GM10248 (cell line): ENCODE measurements at regions not wholly inside any gene's neighbourhood (a gene's known extent, or its start where the extent isn't known, plus 50 kb on each side); places are given as distances from the start of the nearest gene placed in this dataset.
"Not testable (repeated sequence)": the region's sequence is repeated elsewhere in the genome, so short reads cannot be mapped to it uniquely, and the experiment has no call there.

Experiments used
- CTCF ChIA-PET: fragments of 300-600 bp; sonication (Branson Sonifier 250); formaldehyde crosslinking; extraction: SDS; loops from one replicate; lab custom pipeline; 2021; ENCODE audit warnings: antibody characterized with exemption; lab: Yijun Ruan, JAX
- POLR2A ChIA-PET: fragments of 350-650 bp; sonication (Branson Sonifier 250); formaldehyde crosslinking; extraction: SDS; loops from one replicate; lab custom pipeline; 2020; ENCODE audit warnings: antibody characterized with exemption; lab: Yijun Ruan, JAX
- DNase-seq: peaks from one replicate; pipeline ENCODE4 v3.0.0; 2012; ENCODE audit errors: extremely low spot score
- CTCF ChIP-seq: IDR thresholded peaks from 2 replicates; pipeline ENCODE4 v1.5.1; 2012; ENCODE audit warnings: mild to moderate bottlenecking, low read depth; ENCODE audit errors: extremely low read depth, missing control alignments, control extremely low read depth

DNA sequence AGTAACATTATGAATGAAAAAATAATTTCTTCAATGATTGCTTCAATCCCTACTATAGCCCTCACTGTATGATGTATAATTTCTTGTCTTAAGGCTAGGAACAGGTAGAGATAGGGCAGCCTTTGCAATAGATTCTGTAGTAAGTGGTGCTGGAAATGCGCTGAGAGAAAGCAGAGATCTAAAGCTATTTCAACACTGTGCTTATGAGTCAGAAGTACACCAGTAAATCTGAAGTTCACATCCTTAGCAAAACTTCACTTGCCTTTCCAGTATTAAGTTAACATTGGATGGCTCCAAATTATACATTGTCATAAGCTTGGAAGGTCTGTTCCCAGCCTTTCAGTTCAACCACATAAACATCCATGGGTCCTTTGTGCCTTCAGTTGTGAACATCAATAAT, 178.2 kb upstream of the EPHA4 start:
- ChIA-PET CTCF (interaction anchor here (1.9 kb wide), 1 partner anchor 19 kb away, joined by 4 read pairs; no protein-coding TSS in a partner anchor), POLR2A (no interaction called here)
- no peak for TF ChIP-seq CTCF
- no peak for DNase-seq

- no peak for DNase-seq
- POLR2A ChIA-PET: no interaction called here
Observed at GRCh38 chr2:221747289-221747972, 175.3 kb upstream of the EPHA4 start.

DNA sequence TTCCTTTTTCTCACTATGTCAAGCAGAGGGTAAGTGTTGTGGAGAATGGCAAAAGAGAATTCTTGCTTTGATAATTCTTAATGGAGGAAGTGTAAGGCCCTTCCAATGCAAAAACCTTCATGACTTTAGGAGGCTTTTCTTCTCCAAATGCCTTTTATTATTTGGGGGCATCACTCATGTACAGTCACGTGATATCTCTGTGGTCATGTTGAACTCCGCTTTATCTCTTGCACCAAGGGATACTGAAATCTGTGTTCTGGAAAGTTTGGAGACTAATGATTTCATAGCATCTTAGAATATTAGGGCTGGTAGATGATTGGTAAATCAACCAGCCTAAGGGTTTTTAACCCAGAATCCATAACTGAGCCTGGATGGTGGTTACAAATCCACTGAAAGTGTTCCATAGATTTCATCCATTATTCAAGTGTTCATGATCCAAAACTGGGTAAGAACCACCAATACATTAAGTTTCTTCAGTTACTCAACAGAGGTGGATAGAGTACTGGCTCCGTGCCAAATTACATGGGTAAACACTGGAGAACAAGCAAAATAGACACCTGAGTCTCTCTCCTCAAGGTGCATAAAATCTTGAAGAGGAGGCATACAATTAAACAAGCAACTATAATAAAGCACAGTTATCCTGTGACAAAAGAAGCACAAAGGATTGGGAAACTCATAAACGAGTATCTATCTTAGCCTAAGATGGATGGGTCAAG, 169.6 kb upstream of the EPHA4 start:
- DNase-seq: no peak
- CTCF ChIA-PET: no interaction called here
- POLR2A ChIA-PET: no interaction called here
- TF ChIP-seq CTCF: no peak

More at GRCh38 chr2:221747289-221747972, 175.3 kb upstream of the EPHA4 start:
- CTCF ChIA-PET: no interaction called here
- TF ChIP-seq CTCF: no peak

DNA sequence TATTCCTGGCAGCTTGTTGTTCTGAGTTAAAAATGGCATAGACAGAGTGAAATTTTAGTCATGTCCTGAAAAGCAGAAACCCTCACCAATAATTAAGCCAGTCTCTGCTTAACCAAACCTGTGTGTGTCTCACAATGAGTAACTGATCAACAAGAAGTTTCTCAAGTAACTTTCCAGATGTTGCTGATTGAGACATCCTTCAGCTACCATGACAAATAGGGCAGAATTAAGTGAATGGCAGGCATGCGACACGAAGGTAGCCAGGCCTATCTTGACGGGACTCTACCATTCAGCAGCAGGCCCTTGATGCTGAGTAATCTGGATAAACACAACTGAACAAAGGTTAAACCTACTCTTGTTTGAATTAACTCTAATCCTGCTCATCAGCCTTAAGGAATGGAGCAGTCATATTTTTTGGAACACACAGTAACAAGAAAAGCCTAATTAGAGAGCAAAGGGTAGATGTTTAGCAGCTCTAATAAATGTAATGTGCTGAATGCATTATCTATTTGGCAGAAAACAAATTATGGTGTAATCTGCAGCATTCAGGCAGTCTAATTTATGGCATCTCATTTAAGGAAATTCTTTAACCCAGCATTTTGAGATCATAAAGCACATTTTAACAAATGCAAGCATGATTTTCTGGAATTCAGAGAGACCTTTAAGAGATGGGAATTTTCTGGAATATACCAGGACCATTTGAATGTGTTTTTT, 159.5 kb upstream of the EPHA4 start:
- DNase-seq: no peak
- CTCF ChIA-PET: interaction anchor here (1.0 to 1.5 kb wide), 2 partner anchors 12 to 18 kb away, joined by 3 to 4 read pairs; no protein-coding TSS in a partner anchor
- POLR2A ChIA-PET: no interaction called here
- TF ChIP-seq CTCF: no peak

GRCh38 chr2:221726894-221727513, 154.9 kb upstream of the EPHA4 start:
- CTCF ChIA-PET: no interaction called here
- POLR2A ChIA-PET: no interaction called here
- TF ChIP-seq CTCF: no peak
- DNase-seq: no peak

DNA sequence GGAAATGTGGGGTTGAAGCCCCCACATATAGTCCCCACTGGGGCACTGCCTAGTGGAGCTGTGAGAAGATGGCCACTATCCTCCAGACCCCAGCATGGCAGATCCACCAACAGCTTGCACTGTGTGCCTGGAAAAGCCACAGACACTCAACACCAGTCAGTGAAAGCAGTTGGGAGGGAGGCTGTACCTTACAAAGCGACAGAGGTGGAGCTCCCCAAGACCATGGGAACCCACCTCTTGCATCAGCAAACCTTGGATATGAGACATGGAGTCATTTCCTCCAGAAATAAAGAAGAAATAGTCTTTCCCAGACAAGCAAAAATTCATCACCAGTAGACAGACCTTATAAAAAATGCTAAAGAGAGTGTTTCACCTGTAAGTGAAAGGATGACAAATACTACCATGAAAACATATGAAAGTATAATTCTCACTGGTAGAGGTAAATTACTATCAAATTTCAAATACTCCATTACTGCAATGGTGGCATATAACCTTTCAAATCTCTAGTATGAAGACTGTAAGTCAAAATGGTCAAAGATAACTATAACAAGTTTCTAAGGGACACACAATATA, 152.6 kb upstream of the EPHA4 start:
- CTCF ChIA-PET: interaction anchor here (1.1 kb wide), 1 partner anchor 8 kb away, joined by 3 read pairs; no protein-coding TSS in a partner anchor
- DNase-seq: no peak
- POLR2A ChIA-PET: no interaction called here
- no peak for TF ChIP-seq CTCF

DNA sequence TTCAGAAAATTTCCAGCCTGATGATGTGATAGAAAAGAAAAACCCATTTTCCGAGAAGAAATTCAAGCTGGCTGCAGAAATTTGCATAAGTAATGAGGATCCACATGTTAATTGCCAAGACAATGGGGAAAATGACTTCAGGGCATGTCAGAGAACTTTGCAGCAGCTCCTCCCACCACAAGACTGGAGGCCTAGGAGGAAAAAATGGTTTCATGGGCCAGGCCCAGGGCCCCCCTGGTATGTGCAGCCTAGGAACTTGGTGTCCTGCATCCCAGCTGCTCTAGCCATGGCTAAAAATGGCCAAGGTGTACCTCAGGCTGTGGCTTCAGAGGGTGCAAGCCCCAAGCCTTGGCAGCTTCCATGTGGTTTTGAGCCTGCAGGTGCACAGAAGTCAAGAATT, 152.0 kb upstream of the EPHA4 start:
- CTCF ChIA-PET: interaction anchor here (1.1 kb wide), 1 partner anchor 8 kb away, joined by 3 read pairs; no protein-coding TSS in a partner anchor

More for the DNA sequence above, 152.0 kb upstream of the EPHA4 start:
- DNase-seq, POLR2A ChIA-PET: not testable (repeated sequence)
